ENCODE measurements at regions not wholly inside any gene's neighbourhood (a gene's known extent, or its start where the extent isn't known, plus 50 kb on each side); places are given as distances from the start of the nearest gene placed in this dataset.
"Not testable (repeated sequence)": the region's sequence is repeated elsewhere in the genome, so short reads cannot be mapped to it uniquely, and the experiment has no call there.

DNA sequence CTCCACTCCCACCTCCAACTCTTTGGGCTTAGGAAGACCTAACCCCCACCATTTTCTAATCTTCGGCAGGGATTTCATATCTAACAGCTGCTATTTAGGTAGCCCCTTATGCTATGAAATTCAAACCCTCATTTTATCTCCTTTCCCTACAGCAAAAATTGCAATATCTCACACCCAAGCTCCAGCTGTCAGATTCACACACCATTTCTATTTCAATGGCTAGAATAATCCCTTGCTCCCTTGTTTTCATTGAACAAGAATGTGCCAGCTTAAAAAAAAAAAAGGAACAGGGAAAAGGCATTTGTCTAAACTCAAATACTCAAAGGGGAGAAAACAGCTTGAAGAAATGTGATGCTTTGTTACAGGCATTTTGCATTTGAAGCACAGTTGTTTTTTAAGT is 850.6 kb upstream of the ACVR2A start:
- DNase-seq = no peak

DNA sequence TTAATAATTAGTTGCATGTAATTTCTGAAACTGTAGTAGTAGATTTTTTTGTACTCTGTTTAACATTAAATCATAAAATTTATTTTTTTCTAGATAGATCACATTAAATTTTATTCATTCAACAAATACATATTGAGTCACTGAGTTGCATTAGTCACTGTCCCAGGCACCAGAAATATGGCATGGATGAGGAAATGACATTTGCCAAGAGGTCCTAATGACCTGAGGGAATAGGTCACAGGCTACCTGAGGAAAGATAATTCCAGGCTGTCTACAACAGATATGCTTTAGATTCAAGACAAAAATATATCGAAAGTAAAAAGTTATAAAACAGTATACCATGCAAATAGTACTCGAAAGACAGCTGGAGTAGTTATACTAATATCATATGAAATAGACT is 852.4 kb upstream of the ACVR2A start:
- DNase-seq = no peak

DNA sequence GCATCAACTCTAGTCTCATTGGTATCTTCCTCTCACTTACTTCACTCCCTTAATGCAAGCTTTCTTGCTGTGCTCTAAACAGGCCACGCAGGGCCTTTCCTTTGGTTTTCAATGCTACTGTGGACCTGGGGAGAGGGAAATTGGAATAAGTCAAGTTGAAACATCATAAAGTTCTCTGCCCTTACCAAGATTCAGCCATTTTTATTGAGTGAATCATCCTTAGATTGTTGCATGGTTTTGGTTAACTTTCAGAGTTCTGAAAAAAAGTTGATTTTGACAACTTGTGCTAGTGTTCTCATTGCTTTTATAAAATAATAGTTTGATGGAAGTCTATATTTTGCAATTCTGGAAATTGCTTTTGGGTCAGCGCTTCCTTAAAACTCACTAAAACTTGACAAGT is 852.8 kb upstream of the ACVR2A start:
- DNase-seq = no peak

DNA sequence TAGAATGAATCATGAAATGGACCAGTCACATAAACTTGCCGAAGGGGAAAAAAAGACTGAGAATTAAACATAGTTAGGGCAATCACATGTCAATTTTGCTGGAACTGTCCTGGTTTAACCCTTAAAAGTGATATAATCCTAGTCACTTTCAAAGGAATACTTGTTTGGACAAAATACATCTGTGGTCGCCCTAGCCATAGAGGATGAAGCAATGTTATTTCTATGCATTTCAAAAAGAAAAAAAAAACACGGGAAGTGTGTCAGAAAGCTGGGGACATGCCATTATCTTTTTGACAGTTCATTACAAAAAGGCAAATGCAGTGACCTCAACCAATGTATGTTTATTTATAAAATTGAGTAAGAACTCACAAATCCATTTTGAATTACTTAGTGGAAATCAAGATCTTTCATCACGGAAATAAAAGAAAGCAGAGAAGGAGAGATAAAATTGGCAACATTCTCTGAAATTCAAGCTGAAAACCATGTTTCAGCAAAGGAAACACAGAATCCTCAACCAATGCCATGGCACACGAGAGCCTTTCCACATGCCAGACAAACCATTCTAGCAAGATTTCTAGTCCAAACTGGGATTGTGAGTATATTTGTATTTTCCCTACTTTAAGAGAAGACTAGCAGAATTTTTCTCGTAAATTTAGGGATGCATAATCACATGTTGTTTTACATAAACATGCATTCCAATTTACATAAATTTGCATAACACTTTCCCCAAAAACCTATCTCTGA is 854.3 kb upstream of the ACVR2A start:
- no peak for DNase-seq

DNA sequence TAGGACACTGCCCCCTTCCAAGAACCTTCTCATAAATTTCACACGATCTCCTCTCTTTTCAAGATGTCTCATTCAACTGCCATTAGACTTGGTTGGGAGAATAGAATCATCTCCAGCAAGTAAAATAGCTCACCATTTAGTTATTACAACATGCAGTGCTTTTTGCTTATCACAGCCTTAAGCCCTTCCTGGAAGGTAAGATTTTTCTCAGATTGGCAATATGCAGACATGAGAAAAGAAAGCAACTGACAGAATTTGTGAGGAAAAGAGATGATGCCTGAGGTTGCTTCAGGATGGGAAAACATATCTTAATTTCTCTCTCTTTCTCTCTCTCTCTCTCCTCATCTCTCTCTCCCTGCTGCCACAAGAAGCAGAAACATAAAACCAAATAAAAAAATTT is 855.1 kb upstream of the ACVR2A start:
- DNase-seq = no peak

DNA sequence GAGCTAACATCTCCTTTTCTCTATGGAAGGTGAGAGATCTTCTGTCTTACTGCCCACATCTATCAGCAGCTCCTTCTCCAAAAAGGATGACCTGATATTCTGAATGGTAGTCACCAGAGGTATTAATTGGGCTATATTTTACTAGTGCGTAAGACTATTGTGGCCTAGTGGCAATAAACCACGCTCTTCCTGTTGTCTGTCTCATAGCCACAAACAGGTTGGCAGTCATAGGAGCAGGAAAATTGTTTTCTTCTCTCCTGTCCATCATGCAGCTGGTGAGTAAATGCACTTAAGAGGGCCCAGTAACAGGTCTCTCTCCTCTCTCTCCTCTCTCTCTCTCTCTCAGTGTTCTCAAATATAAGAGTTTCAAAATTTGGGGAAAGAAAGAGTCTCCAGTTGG is 856.8 kb upstream of the ACVR2A start:
- no peak for DNase-seq

DNA sequence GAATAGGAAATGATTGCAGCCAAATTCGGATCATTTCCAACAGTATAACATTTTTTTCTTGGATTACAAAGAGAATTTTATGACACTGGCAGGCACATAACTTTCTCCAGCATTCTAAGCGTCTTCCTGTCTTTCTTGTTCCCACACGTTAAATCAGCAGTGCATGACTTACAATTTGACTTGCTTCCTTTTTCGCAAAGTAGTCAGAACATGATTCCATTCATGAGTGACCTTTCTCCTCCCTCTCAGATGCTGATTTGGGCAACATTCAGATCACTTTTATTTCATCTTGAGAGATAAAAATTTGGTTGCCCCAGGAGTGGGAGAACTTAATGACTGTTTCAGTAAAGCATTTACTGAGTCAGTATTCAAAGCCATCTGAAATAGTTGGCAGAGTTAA is 858.7 kb upstream of the ACVR2A start:
- no peak for DNase-seq

DNA sequence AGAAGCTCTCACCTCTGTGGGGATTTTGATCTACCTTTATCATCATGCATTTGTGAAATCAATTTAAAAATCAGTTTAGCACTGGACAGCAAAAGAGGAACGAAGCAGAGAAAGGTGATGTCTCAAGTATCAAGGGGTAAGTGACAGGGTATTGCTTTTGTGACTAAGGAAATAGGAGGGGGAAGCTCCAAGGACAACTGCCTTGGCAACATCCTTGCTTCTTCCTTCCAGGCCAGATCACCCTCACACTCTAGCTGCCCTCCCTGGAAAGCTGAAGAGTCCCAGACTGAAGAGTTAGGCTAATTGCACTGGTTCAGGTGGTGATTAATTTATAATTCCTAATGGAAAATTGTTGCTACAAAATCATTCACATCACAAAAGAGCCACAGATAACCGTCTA is 859.1 kb upstream of the ACVR2A start:
- DNase-seq = no peak

DNA sequence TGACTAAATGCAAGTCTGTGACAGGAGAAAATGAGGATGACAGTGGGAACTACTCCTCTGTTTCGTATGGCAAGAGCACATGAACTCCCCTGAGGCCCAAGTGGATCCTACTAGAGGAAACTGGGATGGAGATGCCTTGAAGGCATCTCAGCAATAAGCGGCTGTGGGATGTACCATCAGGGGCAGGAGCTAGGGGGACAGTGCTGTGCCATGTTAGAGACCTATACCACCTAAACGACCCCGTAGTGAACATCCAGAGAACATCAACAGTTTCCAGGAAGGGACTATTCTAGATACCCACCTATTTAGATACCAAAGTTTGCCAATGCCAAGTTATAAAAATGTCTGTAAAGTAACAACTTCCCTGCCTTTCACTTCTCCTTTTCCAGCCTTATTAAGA is 860.8 kb upstream of the ACVR2A start:
- DNase-seq = no peak

DNA sequence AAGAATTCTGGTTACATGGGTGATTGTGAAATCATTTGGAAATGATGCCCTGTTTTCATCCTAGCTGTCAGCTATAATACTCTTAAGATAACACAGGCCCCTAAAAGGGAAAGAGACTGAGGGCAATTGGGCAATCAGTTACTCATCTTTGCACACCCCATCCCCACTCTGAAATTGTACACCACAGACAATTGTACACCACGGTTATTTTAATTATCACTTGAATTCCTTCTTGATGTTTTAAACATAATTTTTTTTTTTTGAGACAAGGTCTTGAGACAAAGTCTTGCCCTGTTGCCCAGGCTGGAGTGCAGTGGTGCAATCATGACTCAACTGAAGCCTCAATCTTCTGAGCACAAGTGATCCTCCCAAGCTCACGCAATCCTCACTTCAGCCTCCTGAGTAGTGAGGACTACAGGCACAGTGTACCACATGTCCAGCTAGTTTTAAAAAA is 862.4 kb upstream of the ACVR2A start:
- no peak for DNase-seq

DNA sequence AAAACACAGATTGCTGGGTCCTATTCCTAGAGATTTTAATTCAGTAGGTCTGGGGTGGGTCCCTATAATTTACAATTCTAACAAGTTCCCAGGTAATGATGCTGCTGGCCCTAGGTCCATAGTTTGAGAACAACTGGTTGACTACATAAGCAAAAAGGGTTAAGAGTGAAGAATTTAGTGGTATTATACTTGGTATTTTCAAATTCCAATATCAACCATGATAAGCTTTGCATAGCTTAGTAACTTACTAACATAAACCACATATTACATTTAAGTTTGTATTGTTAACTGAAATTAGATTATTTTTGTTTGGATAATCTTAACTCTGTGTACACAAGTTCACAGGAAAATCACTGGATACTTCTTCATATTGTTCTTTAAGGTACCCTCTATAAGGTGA is 862.9 kb upstream of the ACVR2A start:
- DNase-seq = no peak

DNA sequence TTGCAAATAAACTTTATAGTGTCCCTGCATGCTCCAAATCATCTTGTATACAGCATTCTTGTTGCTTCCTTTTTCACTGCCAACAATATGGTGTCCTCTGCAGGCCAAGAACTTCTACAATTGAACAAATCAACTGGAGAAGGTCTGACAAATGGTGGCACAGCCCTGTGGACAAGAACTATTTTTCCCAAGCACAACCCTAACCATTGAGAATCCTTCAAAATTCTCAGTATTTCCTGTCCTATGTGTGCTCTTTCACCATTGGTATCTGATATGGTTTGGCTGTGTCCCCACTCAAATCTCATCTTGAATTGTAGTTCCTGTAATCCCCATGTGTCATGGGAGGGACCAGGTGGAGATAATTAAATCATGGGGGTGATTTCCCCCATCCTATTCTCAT is 865.1 kb upstream of the ACVR2A start:
- DNase-seq = no peak

DNA sequence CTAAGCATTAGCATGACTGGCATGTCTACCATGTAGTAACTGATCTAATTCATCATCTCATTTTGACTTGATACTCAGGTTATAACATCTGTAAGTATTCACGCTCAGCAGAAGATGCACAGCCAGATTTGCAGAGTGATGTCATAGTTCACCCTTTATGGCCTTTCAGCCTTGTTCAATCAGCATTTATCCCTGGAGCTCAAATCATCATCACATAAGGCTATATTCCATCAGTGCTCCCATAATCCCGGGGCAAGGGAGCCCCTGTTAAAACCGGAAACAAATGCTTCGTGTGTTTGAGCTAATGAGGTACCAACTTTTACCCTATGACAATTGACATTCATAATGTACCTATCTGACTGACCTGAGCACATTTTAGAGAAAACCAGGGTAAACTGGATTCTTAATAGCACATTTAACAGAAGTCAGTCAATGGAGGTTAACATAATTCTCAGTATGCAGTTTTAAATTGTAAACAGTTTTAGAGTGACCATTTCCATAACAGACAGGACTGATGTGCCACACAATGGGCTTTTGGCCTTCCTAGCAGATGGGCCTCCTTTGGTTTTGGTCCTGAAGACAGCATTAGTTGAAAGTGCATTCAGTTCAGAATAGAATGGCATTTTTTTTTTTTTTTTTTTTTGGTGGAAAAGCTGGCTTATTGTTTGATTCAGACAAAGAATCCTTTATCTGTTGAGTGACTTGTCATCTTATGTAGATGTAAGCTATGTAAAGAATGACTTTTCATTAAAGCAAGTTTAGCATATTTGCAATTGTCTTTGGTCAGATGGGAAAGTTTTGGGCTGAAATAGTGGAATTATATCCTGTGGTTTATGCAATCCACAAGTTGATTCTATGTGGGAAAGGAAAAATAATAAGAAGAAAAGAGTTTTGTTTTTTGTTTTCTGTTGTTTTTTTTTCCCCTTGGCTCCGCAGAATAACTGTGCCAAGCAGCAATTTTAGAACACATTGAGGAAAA is 866.0 kb upstream of the ACVR2A start:
- DNase-seq = no peak

DNA sequence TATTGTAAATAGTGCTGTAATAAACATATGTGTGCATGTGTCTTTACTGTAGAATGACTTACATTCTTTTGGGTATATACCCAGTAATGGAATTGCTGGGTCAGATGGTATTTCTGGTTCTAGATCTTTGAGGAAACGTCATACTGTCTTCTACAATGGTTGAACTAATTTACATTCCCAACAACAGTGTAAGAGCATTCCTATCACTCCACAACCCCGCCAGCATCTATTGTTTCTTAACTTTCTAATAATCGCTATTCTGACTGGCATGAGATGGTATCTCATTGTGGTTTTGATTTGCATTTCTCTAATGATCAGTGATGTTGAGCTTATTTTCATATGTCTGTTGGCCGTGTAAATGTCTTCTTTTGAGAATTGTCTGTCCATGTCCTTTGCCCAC is 873.8 kb upstream of the ACVR2A start:
- not testable (repeated sequence) for DNase-seq

DNA sequence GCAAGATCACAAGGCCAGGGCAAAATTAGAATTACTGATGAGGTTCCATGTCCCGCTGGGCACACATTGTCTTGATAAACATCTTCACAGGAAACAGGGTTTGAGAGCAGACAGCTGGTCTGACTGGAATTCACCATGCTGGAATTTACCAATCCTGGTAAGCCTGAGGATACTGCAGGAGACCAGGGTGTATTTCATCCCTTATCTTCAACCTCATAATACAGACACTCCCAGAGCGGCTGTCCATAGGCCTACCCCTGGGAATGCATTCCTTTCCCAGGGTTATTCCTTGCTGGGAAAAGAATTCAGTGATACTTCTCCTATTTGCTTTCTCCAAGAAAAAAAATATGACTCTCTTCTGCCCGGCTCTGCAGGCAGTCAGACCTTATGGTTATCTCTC is 875.1 kb upstream of the ACVR2A start:
- not testable (repeated sequence) for DNase-seq

DNA sequence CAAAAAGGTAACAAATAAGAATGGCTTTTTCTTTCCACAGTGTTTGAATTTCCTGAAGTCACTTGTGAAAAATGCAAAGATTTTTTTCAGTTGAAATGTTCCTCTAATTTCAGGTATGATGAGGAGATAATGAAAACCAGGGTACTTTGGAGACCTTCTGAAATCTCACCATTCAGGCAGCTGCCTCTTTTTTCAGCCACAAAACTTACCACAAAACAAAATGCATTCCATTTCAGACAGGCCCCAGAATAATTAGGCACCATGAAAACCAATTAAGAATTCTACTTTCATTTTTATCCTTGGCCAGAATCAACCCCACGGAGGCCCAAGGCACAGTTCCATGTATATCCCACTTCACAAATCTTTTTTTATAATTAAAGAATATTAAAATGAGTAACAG is 880.3 kb upstream of the ACVR2A start:
- no peak for DNase-seq

DNA sequence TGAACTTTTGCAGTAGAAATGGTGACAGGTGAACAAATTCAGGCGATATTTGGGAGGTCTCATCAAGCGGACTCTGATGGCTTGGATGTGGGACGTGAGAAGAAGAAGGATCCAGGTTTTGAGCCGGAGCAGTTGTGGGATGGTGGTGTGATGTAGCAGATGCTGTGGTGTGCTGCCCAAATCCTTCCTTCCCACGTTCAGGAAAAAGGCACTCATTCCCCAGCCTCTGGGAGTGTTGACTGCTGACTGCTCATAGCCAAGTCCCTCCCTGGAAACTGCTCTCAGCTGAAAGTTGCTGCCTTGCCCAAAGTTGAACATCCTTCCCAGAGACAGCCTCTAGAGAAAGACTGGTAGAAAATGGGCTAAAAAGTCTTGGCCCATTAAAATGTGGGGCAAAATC is 890.3 kb upstream of the ACVR2A start:
- no peak for DNase-seq

DNA sequence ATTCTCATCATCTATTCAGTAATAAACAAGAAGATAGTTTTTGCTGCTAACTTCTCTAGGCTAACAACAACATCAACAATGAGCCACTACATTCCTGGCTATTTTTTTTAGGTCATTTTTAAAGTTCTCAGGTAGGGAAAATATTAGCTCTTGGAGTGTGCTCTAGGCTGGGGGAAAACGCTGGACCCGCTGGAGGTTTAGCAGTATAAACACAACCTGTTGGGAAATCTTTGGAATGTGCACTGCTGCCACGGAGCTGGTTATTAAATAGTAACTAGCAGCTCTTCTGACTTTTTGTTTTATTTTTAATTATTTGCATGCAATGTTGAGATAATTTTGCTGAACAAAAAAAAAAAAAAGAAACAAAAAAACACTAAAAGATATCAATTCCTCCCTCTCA is 892.1 kb upstream of the ACVR2A start:
- no peak for DNase-seq

DNA sequence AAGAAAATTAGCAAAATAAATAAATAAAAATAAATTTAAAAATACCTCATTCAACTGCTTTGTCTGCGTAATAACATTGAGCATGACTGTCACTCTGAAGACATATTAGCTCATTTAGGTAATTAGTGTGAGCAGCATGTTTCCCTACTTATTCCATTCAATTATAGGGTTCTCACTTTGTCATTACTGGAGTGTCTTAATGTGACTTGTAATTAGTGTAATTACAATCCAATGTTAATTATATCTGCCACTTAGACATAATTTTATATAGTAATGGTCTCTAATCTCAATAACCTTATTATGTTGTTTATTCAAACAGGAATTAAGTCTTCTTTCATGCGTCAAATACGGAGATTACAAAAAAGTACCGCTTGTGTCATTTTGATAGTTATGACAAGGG is 893.9 kb upstream of the ACVR2A start:
- no peak for DNase-seq

DNA sequence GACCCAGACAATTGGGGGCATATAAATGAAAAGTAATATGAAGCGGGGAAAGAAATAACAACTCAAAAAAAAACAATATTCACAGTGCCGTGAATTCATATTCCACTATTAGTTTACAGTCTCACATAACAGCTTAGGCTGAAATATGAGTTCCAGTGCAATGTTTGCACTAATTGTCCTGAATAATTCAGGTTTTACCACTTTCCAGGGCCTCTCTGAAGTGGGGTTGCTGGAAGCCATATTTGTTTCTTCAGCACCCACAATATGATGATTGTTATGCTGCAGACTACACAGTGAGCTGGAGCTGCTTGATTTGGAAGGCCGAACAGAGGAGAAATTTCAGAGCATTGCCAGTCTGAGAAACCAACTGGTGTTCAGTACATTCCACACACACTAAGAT is 894.5 kb upstream of the ACVR2A start:
- DNase-seq = no peak

DNA sequence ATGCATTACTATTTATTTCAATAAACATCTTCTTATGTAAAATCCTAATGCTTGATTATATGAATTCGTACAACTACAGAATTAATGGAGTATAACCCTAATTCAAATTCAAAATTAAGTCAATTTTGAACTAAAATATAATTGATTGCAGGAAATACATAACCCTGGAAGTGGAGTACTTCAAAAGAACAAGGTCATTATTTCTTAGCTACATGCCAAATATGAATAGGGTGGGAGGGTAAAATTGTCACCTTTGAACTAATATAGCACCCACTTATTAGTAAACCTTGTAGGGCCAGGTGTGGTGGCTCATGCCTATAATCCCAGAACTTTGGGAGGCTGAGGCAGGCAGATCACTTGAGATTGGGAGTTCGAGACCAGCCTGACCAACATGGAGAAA is 895.4 kb upstream of the ACVR2A start:
- DNase-seq = no peak

DNA sequence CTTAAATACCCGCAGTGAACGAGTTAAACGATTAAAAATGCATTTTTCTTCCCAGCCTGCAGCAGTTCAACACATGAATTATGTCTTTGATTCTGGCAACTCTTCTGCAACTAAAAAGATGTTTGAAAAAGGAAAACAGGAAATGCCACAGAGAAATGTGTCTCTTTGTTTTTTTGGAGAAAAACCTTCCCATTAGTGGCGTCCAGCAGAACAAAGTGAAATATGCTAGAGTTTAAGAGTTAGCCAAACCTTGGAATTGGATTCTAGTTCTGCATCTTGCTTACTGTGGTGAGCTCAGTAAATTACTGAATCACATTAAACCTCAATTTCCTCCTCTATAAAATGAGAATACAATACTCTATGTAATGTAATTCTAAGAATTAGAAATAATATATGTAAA is 900.2 kb upstream of the ACVR2A start:
- no peak for DNase-seq

DNA sequence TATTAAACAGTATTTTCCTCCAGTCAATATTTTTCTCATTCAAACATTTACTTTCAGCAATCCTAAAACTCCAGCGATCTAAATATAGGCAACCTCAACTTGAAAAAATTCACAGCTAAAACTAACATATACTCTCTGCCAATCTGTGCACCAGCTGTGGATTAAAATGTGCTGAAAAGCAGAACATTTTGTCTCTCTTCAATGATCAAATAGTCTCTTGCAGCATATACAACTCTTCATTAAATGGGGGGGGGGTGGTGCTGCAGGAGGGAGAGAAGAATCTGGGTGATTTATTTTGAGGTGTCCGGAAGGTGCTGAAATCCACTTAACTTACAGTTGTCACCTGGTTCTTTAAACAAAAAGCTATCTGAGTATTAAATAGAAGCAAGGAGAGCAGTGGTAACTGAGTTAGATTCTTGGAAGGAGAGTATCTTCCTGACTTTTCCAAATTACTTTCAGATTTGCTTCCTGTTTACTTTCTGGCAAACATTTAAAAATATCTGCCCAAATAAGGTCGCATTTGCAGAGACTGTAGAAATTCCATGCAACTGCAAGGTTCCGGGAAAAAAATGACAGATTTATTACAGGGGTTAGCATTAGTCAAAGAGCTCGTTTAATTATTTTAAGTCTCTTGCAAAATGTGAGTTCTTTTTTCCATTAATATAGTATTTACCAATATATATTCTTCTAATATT is 904.7 kb upstream of the ACVR2A start:
- no peak for DNase-seq

DNA sequence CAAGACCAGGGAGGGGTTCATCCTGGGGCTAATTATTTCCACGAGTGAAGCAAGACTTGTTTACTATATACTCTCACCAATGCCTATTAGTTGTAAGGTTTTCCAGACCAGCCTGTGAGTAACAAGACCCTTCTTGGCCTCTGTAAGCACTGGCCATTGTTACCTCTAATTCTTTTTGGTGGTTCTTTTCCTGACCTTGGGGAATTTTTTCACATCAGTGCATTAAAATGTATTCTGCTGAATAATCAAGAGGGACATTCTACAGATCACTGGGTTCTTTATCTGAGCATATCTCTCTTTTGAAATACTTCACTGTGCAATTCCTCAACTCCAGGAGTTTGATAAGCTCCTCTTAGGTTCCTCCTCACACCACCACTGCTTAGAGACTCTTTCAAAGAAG is 909.9 kb upstream of the ACVR2A start:
- DNase-seq = no peak
